GM18909 (cell line): ENCODE measurements at regions not wholly inside any gene's neighbourhood (a gene's known extent, or its start where the extent isn't known, plus 50 kb on each side); places are given as distances from the start of the nearest gene placed in this dataset.
"Not testable (repeated sequence)": the region's sequence is repeated elsewhere in the genome, so short reads cannot be mapped to it uniquely, and the experiment has no call there.

Experiments used
- ATAC-seq: cut with Tn5 transposase; IDR thresholded peaks from one replicate; pipeline ENCODE4 v1.9.1; 2021; ENCODE audit warnings: mild to moderate bottlenecking; ENCODE audit not compliant: unreplicated experiment, poor library complexity

DNA sequence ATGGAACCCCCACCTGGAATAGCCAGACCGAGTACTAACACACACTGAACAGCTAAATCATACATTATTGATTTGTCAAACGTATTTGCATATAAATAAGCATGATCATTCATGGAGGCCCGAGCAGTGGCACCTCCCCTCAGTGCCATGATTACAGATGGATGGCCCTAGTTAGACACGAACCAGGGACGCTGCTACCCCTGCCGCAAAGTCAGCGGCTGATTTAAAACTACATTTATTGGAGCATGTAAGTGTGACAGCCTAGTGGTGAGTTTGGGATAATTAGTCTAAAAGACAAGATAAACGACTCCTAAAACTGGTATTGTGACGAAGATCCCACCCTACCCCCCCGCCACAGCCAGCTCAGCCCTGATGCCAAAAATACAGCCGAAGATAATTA is 159.1 kb upstream of the MAFB start:
- ATAC-seq, result no peak

DNA sequence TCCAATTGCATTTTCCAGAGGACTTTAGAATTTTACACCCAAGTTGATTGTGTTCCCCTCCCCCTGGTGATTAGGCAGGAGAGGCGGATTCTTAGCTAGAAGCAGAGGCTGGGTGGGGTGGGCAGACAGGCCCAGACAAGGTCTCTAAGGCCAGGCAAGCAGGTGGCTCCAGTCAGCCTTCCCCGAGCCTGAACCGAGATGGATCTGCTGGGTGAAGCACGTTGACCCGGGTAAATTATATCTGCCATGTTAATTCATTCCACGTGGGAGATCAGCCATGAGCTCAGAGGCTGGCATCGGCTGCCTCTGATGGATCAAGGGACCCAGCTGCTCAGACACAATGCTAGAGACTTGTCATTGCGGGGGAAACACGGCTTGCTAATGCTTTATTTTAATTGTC is 159.5 kb upstream of the MAFB start:
- no peak for ATAC-seq

GRCh38 chr20:40849456-40849855 is 160.4 kb upstream of the MAFB start:
- no peak for ATAC-seq

GRCh38 chr20:40851051-40851450 is 162.0 kb upstream of the MAFB start:
- no peak for ATAC-seq

DNA sequence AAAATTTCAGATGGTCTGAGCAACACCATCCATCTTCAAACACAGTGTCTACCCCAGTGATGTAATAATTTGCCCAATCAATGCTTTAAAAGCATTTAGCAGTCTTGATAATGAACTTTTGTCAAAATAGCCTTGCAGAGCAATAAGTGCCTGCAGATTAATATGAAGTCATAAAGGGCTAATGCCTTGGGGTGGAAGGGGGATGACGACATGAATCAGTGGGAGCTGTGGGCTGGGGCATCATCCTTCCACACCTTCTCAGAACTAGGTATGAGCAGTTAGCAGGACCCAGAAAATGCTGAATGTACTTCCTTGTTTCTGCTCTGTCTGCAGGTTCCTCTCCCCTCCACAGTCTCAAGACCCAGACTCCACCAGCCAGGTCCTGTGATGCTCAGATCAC is 166.2 kb upstream of the MAFB start:
- no peak for ATAC-seq

DNA sequence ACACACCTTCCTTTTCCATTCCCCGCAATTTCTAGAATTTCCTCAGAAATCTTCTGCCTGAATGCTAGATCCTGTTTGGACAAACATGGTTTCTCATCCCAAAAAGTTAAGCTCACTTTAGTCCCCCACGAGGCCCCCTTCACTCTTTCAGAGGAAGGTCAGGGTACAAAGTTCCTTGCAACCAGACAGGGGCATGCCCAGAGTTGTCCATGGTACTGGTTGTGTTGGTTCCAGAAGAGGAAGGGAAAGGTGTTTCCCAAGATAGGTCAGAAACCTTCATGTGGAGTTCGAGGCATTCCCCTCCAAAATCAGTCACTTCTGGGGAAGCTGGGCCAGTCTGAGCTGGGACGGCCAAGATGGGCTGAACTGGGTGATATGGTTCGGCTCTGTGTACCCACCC is 167.6 kb upstream of the MAFB start:
- ATAC-seq, result no peak

- no peak for ATAC-seq
These were observed 168.1 kb upstream of the TOP1 start for GRCh38 chr20:40860487-40860902.

- ATAC-seq, result no peak
These were observed 167.1 kb upstream of the TOP1 start for GRCh38 chr20:40861427-40862008.

DNA sequence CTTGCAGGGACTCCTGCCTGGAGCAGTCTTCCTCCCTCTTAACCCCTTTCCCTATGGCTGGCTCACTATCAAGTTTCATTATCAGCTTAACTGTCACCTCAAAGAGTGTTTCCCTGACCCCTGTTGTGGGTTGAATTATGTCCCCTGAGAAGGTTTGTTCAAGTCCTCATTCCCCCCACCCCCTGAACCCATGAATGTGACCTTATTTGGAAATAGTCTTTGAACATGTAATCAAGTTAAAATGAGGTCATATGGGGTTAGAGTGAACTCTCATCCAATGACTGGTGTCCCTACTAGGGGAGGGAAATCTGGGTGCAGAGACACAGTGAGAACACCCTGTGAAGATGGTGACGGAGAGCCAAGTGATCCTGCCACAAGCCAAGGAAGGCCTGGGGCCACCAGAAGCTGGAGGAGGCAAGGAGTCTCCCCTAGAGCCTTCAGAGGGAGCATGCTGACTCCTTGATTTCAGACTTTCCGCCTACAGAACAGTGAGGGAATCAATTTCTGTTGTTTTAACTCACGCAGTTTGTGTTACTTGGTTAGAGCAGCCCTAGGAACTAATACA is 165.2 kb upstream of the TOP1 start:
- ATAC-seq, result no peak

DNA sequence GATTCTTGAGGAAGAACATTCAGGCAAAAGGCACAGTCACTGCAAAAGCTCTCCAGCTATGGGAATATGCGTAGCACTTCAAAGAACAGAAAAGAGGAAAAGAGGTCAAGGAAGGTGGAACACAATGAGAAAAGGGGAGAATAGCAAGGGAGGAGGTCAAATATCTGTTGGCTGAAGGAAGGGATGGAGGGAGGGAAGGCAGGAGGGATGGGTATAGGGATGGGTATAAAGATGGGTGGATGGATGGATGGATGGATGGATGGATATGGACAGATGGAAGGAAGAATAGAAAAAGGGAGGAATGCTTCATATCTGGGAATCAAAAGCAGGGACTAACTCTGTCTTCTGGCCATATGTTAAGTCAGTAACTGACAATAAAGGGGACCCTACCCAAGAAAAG is 164.2 kb upstream of the TOP1 start:
- ATAC-seq, result no peak

- ATAC-seq, result no peak
These were observed 163.5 kb upstream of the TOP1 start for GRCh38 chr20:40865095-40865494.

- ATAC-seq, result no peak
These were observed 162.6 kb upstream of the TOP1 start for GRCh38 chr20:40866056-40866455.

DNA sequence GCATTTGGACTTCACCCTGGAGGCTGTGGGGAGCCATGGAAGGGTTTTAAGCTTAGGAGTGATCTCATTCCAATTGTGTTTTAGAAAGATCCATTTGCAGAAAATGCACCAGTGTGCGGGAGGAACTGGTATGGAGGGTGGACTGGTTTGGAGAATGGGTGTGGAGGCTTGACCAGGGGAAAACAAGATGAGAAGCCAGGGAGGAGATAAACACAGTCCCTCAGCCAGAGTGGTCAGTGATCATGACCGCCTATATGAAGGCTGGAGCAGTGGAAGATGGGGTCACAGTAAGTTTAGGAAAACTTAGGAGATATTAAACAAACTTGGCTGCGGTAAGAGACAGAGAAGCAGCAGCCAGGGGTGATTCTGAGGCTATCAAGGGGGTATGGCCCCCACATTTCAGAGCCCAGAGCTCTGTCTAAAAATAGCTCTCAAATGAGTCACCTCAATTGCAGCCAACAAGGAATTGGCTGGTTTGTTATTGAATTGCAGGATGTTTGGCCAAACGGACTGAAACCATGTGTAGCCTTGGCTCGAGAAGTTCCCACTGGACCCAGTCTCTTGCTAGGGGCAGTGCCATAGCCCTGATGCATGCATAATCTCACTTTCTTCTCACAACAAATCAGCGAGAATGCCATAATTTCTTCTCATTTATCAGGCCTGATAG is 159.9 kb upstream of the TOP1 start:
- ATAC-seq, result no peak

GRCh38 chr20:40869218-40870147 is 159.1 kb upstream of the TOP1 start:
- ATAC-seq, result no peak

- ATAC-seq, result no peak
These were observed 153.2 kb upstream of the TOP1 start for GRCh38 chr20:40875116-40876085.

GRCh38 chr20:40878099-40878498 is 150.5 kb upstream of the TOP1 start:
- ATAC-seq, result not testable (repeated sequence)

GRCh38 chr20:40880063-40880728 is 148.4 kb upstream of the TOP1 start:
- ATAC-seq, result no peak

- ATAC-seq, result no peak
These were observed 147.9 kb upstream of the TOP1 start for GRCh38 chr20:40880729-40881109.

GRCh38 chr20:40882152-40882551 is 146.5 kb upstream of the TOP1 start:
- no peak for ATAC-seq
